KOPT-K1 (cell line): ENCODE measurements at regions not wholly inside any gene's neighbourhood (a gene's known extent, or its start where the extent isn't known, plus 50 kb on each side); places are given as distances from the start of the nearest gene placed in this dataset.

Experiments used
- H3K27ac ChIP-seq: fragments of 200-600 bp; sonication (generic); 2 replicates; pipeline ENCODE4 v1.5.1; 2016; ENCODE audit warnings: antibody characterized with exemption, mild to moderate bottlenecking, low read depth, low read length; ENCODE audit not compliant: poor library complexity, severe bottlenecking
- H3K36me3 ChIP-seq: fragments of 200-600 bp; sonication (generic); 2 replicates; pipeline ENCODE4 v1.5.1; 2017; ENCODE audit warnings: antibody characterized with exemption, mild to moderate bottlenecking, low read length, moderate library complexity; ENCODE audit not compliant: insufficient read depth
- H3K9me3 ChIP-seq: fragments of 200-600 bp; sonication (generic); 2 replicates; pipeline ENCODE4 v1.5.1; 2017; ENCODE audit warnings: antibody characterized with exemption, low read length, mild to moderate bottlenecking; ENCODE audit not compliant: insufficient read depth, poor library complexity, severe bottlenecking

GRCh38 chr4:147307896-147308674 lies 172.8 kb upstream of the EDNRA start:
- Histone ChIP-seq H3K36me3 (no peaks in the 10 kb centered on the region), H3K9me3 (no peaks in the 10 kb centered on the region), H3K27ac (no peak overlapping the region)

GRCh38 chr4:147309434-147309833 lies 171.5 kb upstream of the EDNRA start:
- no peak overlapping the region for H3K27ac ChIP-seq
- H3K9me3 ChIP-seq: no peaks in the 10 kb centered on the region
- H3K36me3 ChIP-seq: no peaks in the 10 kb centered on the region

GRCh38 chr4:147310312-147310711 lies 170.6 kb upstream of the EDNRA start:
- Histone ChIP-seq H3K9me3 (no peaks in the 10 kb centered on the region), H3K27ac (no peak overlapping the region), H3K36me3 (no peaks in the 10 kb centered on the region)

- Histone ChIP-seq H3K36me3 (no peaks in the 10 kb centered on the region), H3K9me3 (no peaks in the 10 kb centered on the region), H3K27ac (no peak overlapping the region)
These were observed 168.9 kb upstream of the EDNRA start for GRCh38 chr4:147311956-147312355.

GRCh38 chr4:147312376-147313046 lies 168.4 kb upstream of the EDNRA start:
- no peaks in the 10 kb centered on the region for H3K9me3 ChIP-seq
- H3K36me3 ChIP-seq: no peaks in the 10 kb centered on the region
- H3K27ac ChIP-seq: no peak overlapping the region

- Histone ChIP-seq H3K36me3 (no peaks in the 10 kb centered on the region), H3K9me3 (no peaks in the 10 kb centered on the region), H3K27ac (no peak overlapping the region)
These were observed 167.8 kb upstream of the EDNRA start for GRCh38 chr4:147313108-147313507.

GRCh38 chr4:147318586-147318985 lies 162.3 kb upstream of the EDNRA start:
- Histone ChIP-seq H3K27ac (no peak overlapping the region), H3K9me3 (no peaks in the 10 kb centered on the region), H3K36me3 (no peaks in the 10 kb centered on the region)

- Histone ChIP-seq H3K9me3 (no peaks in the 10 kb centered on the region), H3K36me3 (no peaks in the 10 kb centered on the region), H3K27ac (no peak overlapping the region)
These were observed 155.3 kb upstream of the EDNRA start for GRCh38 chr4:147325571-147325981.

- Histone ChIP-seq H3K36me3 (no peaks in the 10 kb centered on the region), H3K9me3 (no peaks in the 10 kb centered on the region), H3K27ac (no peak overlapping the region)
These were observed 154.3 kb upstream of the EDNRA start for GRCh38 chr4:147326591-147326990.

GRCh38 chr4:147327322-147327721 lies 153.6 kb upstream of the EDNRA start:
- no peaks in the 10 kb centered on the region for H3K9me3 ChIP-seq
- H3K27ac ChIP-seq: no peak overlapping the region
- no peaks in the 10 kb centered on the region for H3K36me3 ChIP-seq

- no peak overlapping the region for H3K27ac ChIP-seq
- no peaks in the 10 kb centered on the region for H3K36me3 ChIP-seq
- no peaks in the 10 kb centered on the region for H3K9me3 ChIP-seq
These were observed 152.7 kb upstream of the EDNRA start for GRCh38 chr4:147328189-147328588.

- Histone ChIP-seq H3K9me3 (no peaks in the 10 kb centered on the region), H3K27ac (no peak overlapping the region), H3K36me3 (no peaks in the 10 kb centered on the region)
These were observed 152.0 kb upstream of the EDNRA start for GRCh38 chr4:147328756-147329446.

- Histone ChIP-seq H3K36me3 (no peaks in the 10 kb centered on the region), H3K9me3 (no peaks in the 10 kb centered on the region), H3K27ac (no peak overlapping the region)
These were observed 148.8 kb upstream of the EDNRA start for GRCh38 chr4:147332091-147332490.

GRCh38 chr4:147334478-147334877 lies 146.4 kb upstream of the EDNRA start:
- H3K36me3 ChIP-seq: no peaks in the 10 kb centered on the region
- H3K9me3 ChIP-seq: no peaks in the 10 kb centered on the region
- H3K27ac ChIP-seq: no peak overlapping the region

- Histone ChIP-seq H3K27ac (no peak overlapping the region), H3K9me3 (no peaks in the 10 kb centered on the region), H3K36me3 (no peaks in the 10 kb centered on the region)
These were observed 145.7 kb upstream of the EDNRA start for GRCh38 chr4:147335183-147335582.
